IMR-90 (cell line): ENCODE measurements at regions not wholly inside any gene's neighbourhood (a gene's known extent, or its start where the extent isn't known, plus 50 kb on each side); places are given as distances from the start of the nearest gene placed in this dataset.

Source experiments
- BHLHE40 ChIP-seq: fragments of 150-350 bp; IDR thresholded peaks from 2 replicates; pipeline ENCODE4 v1.6.1; 2016; ENCODE audit warnings: mild to moderate bottlenecking, low read depth, low read length
- CEBPB ChIP-seq: IDR thresholded peaks from 2 replicates; pipeline ENCODE4 v1.6.1; 2012; ENCODE audit warnings: low read depth, low read length, improper control_type of control experiment
- FOS ChIP-seq: fragments of 150-350 bp; IDR thresholded peaks from 2 replicates; pipeline ENCODE4 v1.6.1; 2016; ENCODE audit warnings: low read depth, low read length
- MAFK ChIP-seq: IDR thresholded peaks from 2 replicates; pipeline ENCODE4 v1.6.1; 2012; ENCODE audit warnings: low read depth, low read length, improper control_type of control experiment
- MAZ ChIP-seq: IDR thresholded peaks from 2 replicates; pipeline ENCODE4 v1.6.1; 2012; ENCODE audit warnings: low read depth, mild to moderate bottlenecking, low read length, improper control_type of control experiment, moderate library complexity, borderline replicate concordance
- MXI1 ChIP-seq: IDR thresholded peaks from 2 replicates; pipeline ENCODE4 v1.6.1; 2012; ENCODE audit warnings: low read depth, mild to moderate bottlenecking, low read length, moderate library complexity, borderline replicate concordance
- POLR2A ChIP-seq: IDR thresholded peaks from 2 replicates; pipeline ENCODE4 v1.6.1; 2012; ENCODE audit warnings: mild to moderate bottlenecking, low read depth, low read length
- RAD21 ChIP-seq: IDR thresholded peaks from 2 replicates; pipeline ENCODE4 v1.6.1; 2012; ENCODE audit warnings: low read length, improper control_type of control experiment
- RCOR1 ChIP-seq: IDR thresholded peaks from 2 replicates; pipeline ENCODE4 v1.6.1; 2012; ENCODE audit warnings: mild to moderate bottlenecking, low read length, improper control_type of control experiment; ENCODE audit not compliant: insufficient replicate concordance
- RFX5 ChIP-seq: IDR thresholded peaks from 2 replicates; pipeline ENCODE4 v1.8.0; 2012; ENCODE audit warnings: low read depth, mild to moderate bottlenecking, low read length, moderate library complexity
- SMC3 ChIP-seq: fragments of 150-350 bp; IDR thresholded peaks from 2 replicates; pipeline ENCODE4 v1.6.1; 2016; ENCODE audit warnings: low read depth, mild to moderate bottlenecking, antibody characterized with exemption, low read length, moderate library complexity
- TF ChIP-seq, protein P1 (sequence below): conservative IDR thresholded peaks from 2 replicates; pipeline ENCODE4 v1.5.1; 2012; ENCODE audit warnings: mild to moderate bottlenecking, low read depth, low read length, improper control_type of control experiment
- TF ChIP-seq, protein P2 (sequence below): fragments of 150-350 bp; IDR thresholded peaks from 2 replicates; pipeline ENCODE4 v1.6.1; 2017; ENCODE audit warnings: mild to moderate bottlenecking, antibody characterized with exemption, low read length, low read depth
- TF ChIP-seq, protein P3 (sequence below): fragments of 150-350 bp; IDR thresholded peaks from 2 replicates; pipeline ENCODE4 v1.6.1; 2016; ENCODE audit warnings: low read depth, mild to moderate bottlenecking, low read length, moderate library complexity, borderline replicate concordance

DNA sequence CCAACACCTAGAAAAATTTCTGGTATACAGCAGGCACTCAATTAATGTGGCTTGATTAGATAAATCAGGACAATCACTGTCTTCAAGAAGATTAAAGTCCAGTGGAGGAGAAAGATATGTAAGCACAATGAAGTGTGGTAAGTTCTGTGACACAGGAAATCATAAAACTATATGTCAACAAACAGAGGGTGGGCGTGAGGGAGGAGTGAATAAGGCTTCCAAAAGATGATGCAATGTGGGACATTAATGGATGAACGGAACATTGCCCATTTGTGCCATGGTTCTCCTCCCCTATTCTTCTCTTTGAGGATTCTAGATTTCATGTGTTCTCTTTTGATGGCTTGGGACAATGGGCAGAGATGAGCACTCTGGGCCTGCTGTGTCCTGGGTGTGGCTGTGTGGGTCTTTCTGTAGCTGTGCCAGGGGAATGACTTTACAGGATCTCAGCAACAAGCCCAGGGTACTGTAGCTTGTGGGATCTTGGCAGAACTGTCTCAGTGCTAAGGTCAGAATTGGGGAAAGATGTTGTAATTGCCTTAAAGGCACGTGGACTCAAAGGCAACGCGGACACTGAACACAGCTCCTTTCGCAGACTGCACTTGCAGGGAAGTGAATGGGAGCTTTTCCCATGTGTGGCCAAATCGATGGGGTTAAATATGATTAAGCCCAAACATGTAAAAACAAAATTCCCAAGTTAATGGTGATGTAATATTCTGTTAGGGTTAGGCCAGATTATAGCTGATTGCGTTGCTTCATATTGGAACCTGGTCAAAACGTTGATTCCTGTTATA, 366.9 kb downstream of the TGFB2 start:
- TF ChIP-seq POLR2A (no peak), BHLHE40 (no peak), RFX5 (no peak), SMC3 (no peak), CEBPB (peak; percentile 85), RCOR1 (no peak), RAD21 (no peak), MAFK (no peak), MAZ (no peak), MXI1 (no peak), FOS (no peak)
- TF ChIP-seq, protein P1, sequence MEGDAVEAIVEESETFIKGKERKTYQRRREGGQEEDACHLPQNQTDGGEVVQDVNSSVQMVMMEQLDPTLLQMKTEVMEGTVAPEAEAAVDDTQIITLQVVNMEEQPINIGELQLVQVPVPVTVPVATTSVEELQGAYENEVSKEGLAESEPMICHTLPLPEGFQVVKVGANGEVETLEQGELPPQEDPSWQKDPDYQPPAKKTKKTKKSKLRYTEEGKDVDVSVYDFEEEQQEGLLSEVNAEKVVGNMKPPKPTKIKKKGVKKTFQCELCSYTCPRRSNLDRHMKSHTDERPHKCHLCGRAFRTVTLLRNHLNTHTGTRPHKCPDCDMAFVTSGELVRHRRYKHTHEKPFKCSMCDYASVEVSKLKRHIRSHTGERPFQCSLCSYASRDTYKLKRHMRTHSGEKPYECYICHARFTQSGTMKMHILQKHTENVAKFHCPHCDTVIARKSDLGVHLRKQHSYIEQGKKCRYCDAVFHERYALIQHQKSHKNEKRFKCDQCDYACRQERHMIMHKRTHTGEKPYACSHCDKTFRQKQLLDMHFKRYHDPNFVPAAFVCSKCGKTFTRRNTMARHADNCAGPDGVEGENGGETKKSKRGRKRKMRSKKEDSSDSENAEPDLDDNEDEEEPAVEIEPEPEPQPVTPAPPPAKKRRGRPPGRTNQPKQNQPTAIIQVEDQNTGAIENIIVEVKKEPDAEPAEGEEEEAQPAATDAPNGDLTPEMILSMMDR, result no peak
- TF ChIP-seq, protein P2, sequence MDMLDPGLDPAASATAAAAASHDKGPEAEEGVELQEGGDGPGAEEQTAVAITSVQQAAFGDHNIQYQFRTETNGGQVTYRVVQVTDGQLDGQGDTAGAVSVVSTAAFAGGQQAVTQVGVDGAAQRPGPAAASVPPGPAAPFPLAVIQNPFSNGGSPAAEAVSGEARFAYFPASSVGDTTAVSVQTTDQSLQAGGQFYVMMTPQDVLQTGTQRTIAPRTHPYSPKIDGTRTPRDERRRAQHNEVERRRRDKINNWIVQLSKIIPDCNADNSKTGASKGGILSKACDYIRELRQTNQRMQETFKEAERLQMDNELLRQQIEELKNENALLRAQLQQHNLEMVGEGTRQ, result no peak
- TF ChIP-seq, protein P3, sequence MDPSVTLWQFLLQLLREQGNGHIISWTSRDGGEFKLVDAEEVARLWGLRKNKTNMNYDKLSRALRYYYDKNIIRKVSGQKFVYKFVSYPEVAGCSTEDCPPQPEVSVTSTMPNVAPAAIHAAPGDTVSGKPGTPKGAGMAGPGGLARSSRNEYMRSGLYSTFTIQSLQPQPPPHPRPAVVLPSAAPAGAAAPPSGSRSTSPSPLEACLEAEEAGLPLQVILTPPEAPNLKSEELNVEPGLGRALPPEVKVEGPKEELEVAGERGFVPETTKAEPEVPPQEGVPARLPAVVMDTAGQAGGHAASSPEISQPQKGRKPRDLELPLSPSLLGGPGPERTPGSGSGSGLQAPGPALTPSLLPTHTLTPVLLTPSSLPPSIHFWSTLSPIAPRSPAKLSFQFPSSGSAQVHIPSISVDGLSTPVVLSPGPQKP, result no peak
